ENCODE measurements at regions not wholly inside any gene's neighbourhood (a gene's known extent, or its start where the extent isn't known, plus 50 kb on each side); places are given as distances from the start of the nearest gene placed in this dataset.

- no peak for DNase-seq (ENCODE audit: low read depth, low spot score)
Measured at GRCh38 chr18:68439642-68440041, 275.3 kb downstream of the TMX3 start.

GRCh38 chr18:68438983-68439382 is 275.9 kb downstream of the TMX3 start:
- DNase-seq (ENCODE audit: low read depth, low spot score): no peak
- H3K4me3 ChIP-seq (ENCODE audit: low read length): no peak overlapping the region

More at GRCh38 chr18:68439642-68440041, 275.3 kb downstream of the TMX3 start:
- no peak overlapping the region for H3K4me3 ChIP-seq (ENCODE audit: low read length)

- H3K4me3 ChIP-seq (ENCODE audit: low read length): no peak overlapping the region
- DNase-seq (ENCODE audit: low read depth, low spot score): no peak
Measured at GRCh38 chr18:68438536-68438935, 276.4 kb downstream of the TMX3 start.

GRCh38 chr18:68436485-68436884 is 278.4 kb downstream of the TMX3 start:
- DNase-seq (ENCODE audit: low read depth, low spot score): no peak
- no peak overlapping the region for H3K4me3 ChIP-seq (ENCODE audit: low read length)

- DNase-seq (ENCODE audit: low read depth, low spot score): no peak
- H3K4me3 ChIP-seq (ENCODE audit: low read length): no peak overlapping the region
Measured at GRCh38 chr18:68435581-68435980, 279.3 kb downstream of the TMX3 start.

GRCh38 chr18:68431922-68432198 is 283.0 kb downstream of the TMX3 start:
- no peak overlapping the region for H3K4me3 ChIP-seq (ENCODE audit: low read length)

GRCh38 chr18:68431111-68431921 is 283.6 kb downstream of the TMX3 start:
- H3K4me3 ChIP-seq (ENCODE audit: low read length): no peak overlapping the region
- DNase-seq (ENCODE audit: low read depth, low spot score): no peak

More at GRCh38 chr18:68431922-68432198, 283.0 kb downstream of the TMX3 start:
- DNase-seq (ENCODE audit: low read depth, low spot score): no peak

GRCh38 chr18:68429841-68430240 is 285.1 kb downstream of the TMX3 start:
- DNase-seq (ENCODE audit: low read depth, low spot score): no peak
- H3K4me3 ChIP-seq (ENCODE audit: low read length): no peak overlapping the region

- no peak for DNase-seq (ENCODE audit: low read depth, low spot score)
- no peak overlapping the region for H3K4me3 ChIP-seq (ENCODE audit: low read length)
Measured at GRCh38 chr18:68429111-68429510, 285.8 kb downstream of the TMX3 start.

GRCh38 chr18:68428661-68429060 is 286.2 kb downstream of the TMX3 start:
- no peak for DNase-seq (ENCODE audit: low read depth, low spot score)
- no peak overlapping the region for H3K4me3 ChIP-seq (ENCODE audit: low read length)

- no peak for DNase-seq (ENCODE audit: low read depth, low spot score)
- no peak overlapping the region for H3K4me3 ChIP-seq (ENCODE audit: low read length)
Measured at GRCh38 chr18:68427951-68428401, 286.9 kb downstream of the TMX3 start.

GRCh38 chr18:68426731-68427315 is 288.1 kb downstream of the TMX3 start:
- H3K4me3 ChIP-seq (ENCODE audit: low read length): no peak overlapping the region
- no peak for DNase-seq (ENCODE audit: low read depth, low spot score)

- no peak overlapping the region for H3K4me3 ChIP-seq (ENCODE audit: low read length)
- no peak for DNase-seq (ENCODE audit: low read depth, low spot score)
Measured at GRCh38 chr18:68418881-68419280, 296.0 kb downstream of the TMX3 start.

- DNase-seq (ENCODE audit: low read depth, low spot score): no peak
- H3K4me3 ChIP-seq (ENCODE audit: low read length): no peak overlapping the region
Measured at GRCh38 chr18:68418226-68418868, 296.6 kb downstream of the TMX3 start.

- DNase-seq (ENCODE audit: low read depth, low spot score): no peak
- no peak overlapping the region for H3K4me3 ChIP-seq (ENCODE audit: low read length)
Measured at GRCh38 chr18:68417826-68418225, 297.1 kb downstream of the TMX3 start.

- no peak overlapping the region for H3K4me3 ChIP-seq (ENCODE audit: low read length)
- DNase-seq (ENCODE audit: low read depth, low spot score): no peak
Measured at GRCh38 chr18:68417166-68417799, 297.6 kb downstream of the TMX3 start.

- DNase-seq (ENCODE audit: low read depth, low spot score): no peak
- no peak overlapping the region for H3K4me3 ChIP-seq (ENCODE audit: low read length)
Measured at GRCh38 chr18:68414407-68414806, 300.5 kb downstream of the TMX3 start.

GRCh38 chr18:68409576-68409975 is 305.3 kb downstream of the TMX3 start:
- no peak for DNase-seq (ENCODE audit: low read depth, low spot score)
- no peak overlapping the region for H3K4me3 ChIP-seq (ENCODE audit: low read length)

GRCh38 chr18:68406761-68407160 is 308.1 kb downstream of the TMX3 start:
- DNase-seq (ENCODE audit: low read depth, low spot score): no peak
- no peak overlapping the region for H3K4me3 ChIP-seq (ENCODE audit: low read length)

- no peak for DNase-seq (ENCODE audit: low read depth, low spot score)
Measured at GRCh38 chr18:68402784-68403183, 312.1 kb downstream of the TMX3 start.

More at GRCh38 chr18:68402784-68403183, 312.1 kb downstream of the TMX3 start:
- no peak overlapping the region for H3K4me3 ChIP-seq (ENCODE audit: low read length)
